Keratinocyte (primary cell): ENCODE measurements at regions not wholly inside any gene's neighbourhood (a gene's known extent, or its start where the extent isn't known, plus 50 kb on each side); places are given as distances from the start of the nearest gene placed in this dataset.

Experiments used
- DNase-seq: peaks from one replicate; pipeline ENCODE4 v3.0.0-alpha.2; 2011; ENCODE audit warnings: low read depth, missing footprints, low spot score
- FAIRE-seq: peaks from 2 replicates; lab custom pipeline; 2011; peaks lifted over from hg19 to GRCh38; lab: Jason Lieb, UNC
- H2AFZ ChIP-seq: 2 replicates; pipeline ENCODE4 v1.6.0; 2012; ENCODE audit warnings: low read length, control low read depth, inconsistent platforms; ENCODE audit not compliant: control insufficient read depth
- H3K27ac ChIP-seq: 2 replicates; pipeline ENCODE4 v1.5.1; 2011; ENCODE audit warnings: low read length; ENCODE audit not compliant: control insufficient read depth, insufficient read depth
- H3K27me3 ChIP-seq: 3 replicates; pipeline ENCODE4 v1.6.0; 2011; ENCODE audit warnings: low read length; ENCODE audit not compliant: control insufficient read depth, insufficient read depth; ENCODE audit errors: extremely low read depth
- H3K36me3 ChIP-seq, 2 experiments: 2 replicates in 1 of 2; 3 replicates in 1 of 2; pipeline ENCODE4 v1.5.1; 2011; ENCODE audit warnings: low read length in 2 of 2, mild to moderate bottlenecking in 1 of 2; ENCODE audit not compliant: control insufficient read depth in 2 of 2, insufficient read depth in 2 of 2; ENCODE audit errors: extremely low read depth in 1 of 2
- H3K4me1 ChIP-seq: 3 replicates; pipeline ENCODE4 v1.5.1; 2011; ENCODE audit warnings: low read length; ENCODE audit not compliant: control insufficient read depth, insufficient read depth; ENCODE audit errors: extremely low read depth
- H3K4me2 ChIP-seq: 3 replicates; pipeline ENCODE4 v1.6.0; 2011; ENCODE audit warnings: low read depth, low read length; ENCODE audit not compliant: control insufficient read depth, insufficient read depth; ENCODE audit errors: extremely low read depth
- H3K4me3 ChIP-seq, 3 experiments: fragments of 200-600 bp in 1 of 3; sonication (generic) in 1 of 3; 2 replicates in 2 of 3; 3 replicates in 1 of 3; pipeline ENCODE4 v1.5.1; 2011 to 2016; ENCODE audit warnings: low read length in 3 of 3, mild to moderate bottlenecking in 3 of 3, control low read depth in 2 of 3, inconsistent platforms in 1 of 3, low read depth in 1 of 3, mixed read lengths in 1 of 3, mixed run types in 1 of 3, moderate library complexity in 1 of 3; ENCODE audit not compliant: control insufficient read depth in 2 of 3, insufficient read depth in 2 of 3; ENCODE audit errors: extremely low read depth in 1 of 3
- H3K79me2 ChIP-seq: 2 replicates; pipeline ENCODE4 v1.6.0; 2012; ENCODE audit warnings: low read length; ENCODE audit not compliant: control insufficient read depth, insufficient read depth
- H3K9ac ChIP-seq: 3 replicates; pipeline ENCODE4 v1.6.0; 2011; ENCODE audit warnings: low read length; ENCODE audit not compliant: control insufficient read depth, insufficient read depth; ENCODE audit errors: extremely low read depth
- H3K9me1 ChIP-seq: 3 replicates; pipeline ENCODE4 v1.6.0; 2011; ENCODE audit warnings: low read length; ENCODE audit not compliant: control insufficient read depth, insufficient read depth; ENCODE audit errors: extremely low read depth
- H3K9me3 ChIP-seq: 2 replicates; pipeline ENCODE4 v1.5.1; 2012; ENCODE audit warnings: low read depth, low read length; ENCODE audit not compliant: control insufficient read depth
- H4K20me1 ChIP-seq: 3 replicates; pipeline ENCODE4 v1.6.0; 2011; ENCODE audit warnings: low read length; ENCODE audit not compliant: control insufficient read depth, insufficient read depth; ENCODE audit errors: extremely low read depth
- EZH2 ChIP-seq: IDR thresholded peaks from one replicate; pipeline ENCODE4 v1.6.1; 2012; ENCODE audit warnings: inconsistent platforms, mild to moderate bottlenecking, low read length, moderate library complexity
- dilution Hi-C: fragments of 300-500 bp; cut with MboI; formaldehyde crosslinking; loops from one replicate; pipeline ENCODE4 v1.7.0; 2020; ENCODE audit warnings: low sequenced_read_pairs; ENCODE audit not compliant: extremely low pct_ligation_motif_present
- TF ChIP-seq, protein P1 (sequence below), 3 experiments: IDR thresholded peaks in 1 of 3; conservative IDR thresholded peaks in 1 of 3; optimal IDR thresholded peaks in 1 of 3; 2 replicates in 2 of 3; 3 replicates in 1 of 3; pipeline versions ENCODE3 to v1.5.1; 2011; ENCODE audit warnings: low read length in 3 of 3, mild to moderate bottlenecking in 3 of 3, moderate library complexity in 2 of 3, control low read depth in 1 of 3, inconsistent platforms in 1 of 3; ENCODE audit not compliant: insufficient read depth in 2 of 3; ENCODE audit errors: extremely low read depth in 1 of 3

DNA sequence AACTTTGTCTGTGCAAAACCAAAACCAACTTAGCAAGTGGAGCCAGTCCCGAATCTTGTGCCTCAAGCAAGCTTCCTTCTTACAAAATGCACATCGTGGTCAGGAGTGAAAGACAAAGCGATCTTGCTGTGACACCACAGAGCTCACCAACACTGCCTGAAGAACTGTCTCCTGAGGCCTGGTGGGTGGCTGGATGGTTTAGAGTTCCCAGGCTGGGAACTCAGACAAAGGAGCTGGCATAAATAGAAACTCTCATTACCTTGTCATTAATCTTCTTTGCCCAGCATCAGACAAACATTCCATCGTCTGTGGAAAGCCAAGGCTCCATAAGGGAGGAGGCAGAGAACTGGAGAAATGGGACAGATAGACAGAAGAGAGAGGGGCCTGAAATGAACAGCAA, 144.8 kb downstream of the KCNA5 start:
- no peak for DNase-seq
- Histone ChIP-seq H3K27ac (no peak overlapping the region), H3K4me1 (no peaks in the 10 kb centered on the region), H3K9ac (no peak overlapping the region), H2AFZ (no peak overlapping the region), H3K36me3 (no peaks in the 10 kb centered on the region), H3K79me2 (no peaks in the 10 kb centered on the region), H3K9me3 (no peaks in the 10 kb centered on the region), H3K27me3 (peaks cover 2% of the 10 kb centered on the region), H3K4me3 (no peak overlapping the region), H4K20me1 (no peaks in the 10 kb centered on the region), H3K9me1 (no peaks in the 10 kb centered on the region), H3K4me2 (no peak overlapping the region)
- dilution Hi-C loops, result no loop called here
- no peak for TF ChIP-seq EZH2
- TF ChIP-seq, protein P1, sequence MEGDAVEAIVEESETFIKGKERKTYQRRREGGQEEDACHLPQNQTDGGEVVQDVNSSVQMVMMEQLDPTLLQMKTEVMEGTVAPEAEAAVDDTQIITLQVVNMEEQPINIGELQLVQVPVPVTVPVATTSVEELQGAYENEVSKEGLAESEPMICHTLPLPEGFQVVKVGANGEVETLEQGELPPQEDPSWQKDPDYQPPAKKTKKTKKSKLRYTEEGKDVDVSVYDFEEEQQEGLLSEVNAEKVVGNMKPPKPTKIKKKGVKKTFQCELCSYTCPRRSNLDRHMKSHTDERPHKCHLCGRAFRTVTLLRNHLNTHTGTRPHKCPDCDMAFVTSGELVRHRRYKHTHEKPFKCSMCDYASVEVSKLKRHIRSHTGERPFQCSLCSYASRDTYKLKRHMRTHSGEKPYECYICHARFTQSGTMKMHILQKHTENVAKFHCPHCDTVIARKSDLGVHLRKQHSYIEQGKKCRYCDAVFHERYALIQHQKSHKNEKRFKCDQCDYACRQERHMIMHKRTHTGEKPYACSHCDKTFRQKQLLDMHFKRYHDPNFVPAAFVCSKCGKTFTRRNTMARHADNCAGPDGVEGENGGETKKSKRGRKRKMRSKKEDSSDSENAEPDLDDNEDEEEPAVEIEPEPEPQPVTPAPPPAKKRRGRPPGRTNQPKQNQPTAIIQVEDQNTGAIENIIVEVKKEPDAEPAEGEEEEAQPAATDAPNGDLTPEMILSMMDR (optimal IDR thresholded peaks at IDR 0.05 in 1 of 3, IDR thresholded peaks at IDR 0.05 in 1 of 3, conservative IDR thresholded peaks at IDR 0.05 in 1 of 3; ENCODE audit: extremely low read depth in 1 of 3, insufficient read depth in 2 of 3, low read length in 3 of 3), result no peak
- no peak for FAIRE-seq

DNA sequence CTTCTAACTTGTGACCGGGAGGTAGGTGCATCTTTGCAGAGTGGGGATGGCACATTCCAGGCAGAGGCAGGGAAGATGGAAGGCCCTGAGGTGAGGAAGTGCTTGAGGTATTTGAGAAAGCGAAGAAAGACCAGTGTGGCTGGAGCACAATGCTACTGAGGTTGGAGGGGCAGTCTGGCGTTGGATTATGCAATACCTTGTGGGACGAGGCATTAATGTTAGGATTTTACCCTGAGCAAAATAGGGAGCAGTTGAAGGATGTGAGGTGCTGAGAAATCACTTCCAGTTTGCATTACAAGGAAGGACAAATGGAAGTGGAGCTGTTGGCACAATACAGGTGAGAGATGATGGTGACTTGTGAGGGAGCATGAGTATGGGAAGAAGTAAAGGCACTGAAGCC, 145.5 kb downstream of the KCNA5 start:
- no peak for FAIRE-seq
- Histone ChIP-seq H3K4me2 (no peak overlapping the region), H3K9me3 (no peaks in the 10 kb centered on the region), H2AFZ (no peak overlapping the region), H4K20me1 (no peaks in the 10 kb centered on the region), H3K79me2 (no peaks in the 10 kb centered on the region), H3K9ac (no peak overlapping the region), H3K36me3 (no peaks in the 10 kb centered on the region), H3K4me1 (no peaks in the 10 kb centered on the region), H3K9me1 (no peaks in the 10 kb centered on the region), H3K27ac (no peak overlapping the region), H3K27me3 (peaks cover 2% of the 10 kb centered on the region), H3K4me3 (no peak overlapping the region)
- dilution Hi-C loops, result no loop called here
- DNase-seq, result no peak
- TF ChIP-seq, protein P1 (optimal IDR thresholded peaks at IDR 0.05 in 1 of 3, IDR thresholded peaks at IDR 0.05 in 1 of 3, conservative IDR thresholded peaks at IDR 0.05 in 1 of 3; ENCODE audit: extremely low read depth in 1 of 3, insufficient read depth in 2 of 3, low read length in 3 of 3), result no peak
